RWPE2 (cell line): ENCODE measurements at regions not wholly inside any gene's neighbourhood (a gene's known extent, or its start where the extent isn't known, plus 50 kb on each side); places are given as distances from the start of the nearest gene placed in this dataset.

ENCODE experiments used
- ATAC-seq: fragments of 200-7000 bp; cut with Tn5 transposase; 3 replicates; pipeline ENCODE4 v1.9.1; 2021; ENCODE audit warnings: low read depth
- DNase-seq: peaks from one replicate; pipeline ENCODE4 v3.0.0-alpha.2; 2020; ENCODE audit warnings: low spot score
- H3K27ac ChIP-seq: fragments of 450-650 bp; 2 replicates; pipeline ENCODE4 v1.5.1; 2017; ENCODE audit warnings: mild to moderate bottlenecking; ENCODE audit not compliant: poor library complexity, severe bottlenecking
- H3K27me3 ChIP-seq: fragments of 250-450 bp; sonication (Bioruptor Pico); 2 replicates; pipeline ENCODE4 v1.5.1; 2021; ENCODE audit warnings: mild to moderate bottlenecking, moderate library complexity; ENCODE audit not compliant: insufficient read depth, poor library complexity, severe bottlenecking
- H3K36me3 ChIP-seq: fragments of 250-450 bp; sonication (Bioruptor Pico); 2 replicates; pipeline ENCODE4 v1.5.1; 2020; ENCODE audit warnings: low read depth, mild to moderate bottlenecking, moderate library complexity
- H3K4me1 ChIP-seq: fragments of 250-450 bp; sonication (Bioruptor Pico); 2 replicates; pipeline ENCODE4 v1.5.1; 2021; ENCODE audit warnings: mild to moderate bottlenecking, moderate library complexity; ENCODE audit not compliant: insufficient read depth, poor library complexity, severe bottlenecking
- H3K4me3 ChIP-seq: fragments of 250-450 bp; sonication (Bioruptor Pico); 2 replicates; pipeline ENCODE4 v1.5.1; 2021; ENCODE audit warnings: mild to moderate bottlenecking, moderate library complexity; ENCODE audit not compliant: severe bottlenecking
- H3K9me3 ChIP-seq: fragments of 250-450 bp; sonication (Bioruptor Pico); 2 replicates; pipeline ENCODE4 v1.5.1; 2021; ENCODE audit warnings: mild to moderate bottlenecking, moderate library complexity; ENCODE audit not compliant: severe bottlenecking
- TF ChIP-seq, protein P1 (sequence below): fragments of 450-650 bp; IDR thresholded peaks from one replicate; pipeline ENCODE4 v1.5.1; 2017; ENCODE audit warnings: mild to moderate bottlenecking, moderate library complexity; ENCODE audit not compliant: poor library complexity, severe bottlenecking

DNA sequence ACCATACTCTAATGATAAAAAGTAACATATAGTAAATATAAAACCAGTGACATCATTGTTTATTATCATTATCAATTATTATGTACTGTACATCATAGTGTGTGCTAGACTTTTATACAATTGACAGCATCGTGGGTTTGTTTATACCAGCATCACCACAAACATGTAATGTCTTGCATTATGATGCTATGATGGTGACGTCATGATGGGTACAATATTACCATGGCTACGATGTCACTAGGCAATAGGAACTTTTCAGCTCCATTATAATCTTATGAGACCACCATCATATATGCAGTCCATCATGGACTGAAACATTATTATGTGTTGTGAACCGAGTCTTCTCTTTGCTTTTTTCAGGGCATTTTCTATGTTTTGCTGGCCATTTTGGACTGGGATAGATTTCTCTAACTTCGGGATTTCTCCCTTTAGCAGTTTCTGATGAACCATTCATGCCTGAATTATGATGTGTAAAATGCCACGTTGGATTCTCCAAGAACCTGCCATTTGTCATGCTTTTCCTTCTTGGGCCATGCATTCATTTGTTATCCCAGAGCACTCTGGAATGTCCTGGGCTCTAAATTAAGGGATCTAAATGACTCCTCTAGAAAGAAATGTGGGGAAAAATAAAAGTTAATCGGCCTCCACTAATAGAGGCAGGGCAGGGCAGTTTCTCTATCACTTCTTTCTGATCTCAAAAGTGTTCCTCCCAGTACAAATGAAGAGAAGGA lies 325.6 kb upstream of the TNP1 start:
- DNase-seq, result no peak
- TF ChIP-seq, protein P1, sequence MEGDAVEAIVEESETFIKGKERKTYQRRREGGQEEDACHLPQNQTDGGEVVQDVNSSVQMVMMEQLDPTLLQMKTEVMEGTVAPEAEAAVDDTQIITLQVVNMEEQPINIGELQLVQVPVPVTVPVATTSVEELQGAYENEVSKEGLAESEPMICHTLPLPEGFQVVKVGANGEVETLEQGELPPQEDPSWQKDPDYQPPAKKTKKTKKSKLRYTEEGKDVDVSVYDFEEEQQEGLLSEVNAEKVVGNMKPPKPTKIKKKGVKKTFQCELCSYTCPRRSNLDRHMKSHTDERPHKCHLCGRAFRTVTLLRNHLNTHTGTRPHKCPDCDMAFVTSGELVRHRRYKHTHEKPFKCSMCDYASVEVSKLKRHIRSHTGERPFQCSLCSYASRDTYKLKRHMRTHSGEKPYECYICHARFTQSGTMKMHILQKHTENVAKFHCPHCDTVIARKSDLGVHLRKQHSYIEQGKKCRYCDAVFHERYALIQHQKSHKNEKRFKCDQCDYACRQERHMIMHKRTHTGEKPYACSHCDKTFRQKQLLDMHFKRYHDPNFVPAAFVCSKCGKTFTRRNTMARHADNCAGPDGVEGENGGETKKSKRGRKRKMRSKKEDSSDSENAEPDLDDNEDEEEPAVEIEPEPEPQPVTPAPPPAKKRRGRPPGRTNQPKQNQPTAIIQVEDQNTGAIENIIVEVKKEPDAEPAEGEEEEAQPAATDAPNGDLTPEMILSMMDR, result no peak
- ATAC-seq, result no peak
- no peaks in the 10 kb centered on the region for H3K27me3 ChIP-seq
- no peak overlapping the region for H3K4me3 ChIP-seq
- no peak overlapping the region for H3K27ac ChIP-seq
- no peaks in the 10 kb centered on the region for H3K36me3 ChIP-seq
- H3K4me1 ChIP-seq, result no peaks in the 10 kb centered on the region
- H3K9me3 ChIP-seq, result no peaks in the 10 kb centered on the region

GRCh38 chr2:217184242-217184641 lies 324.4 kb upstream of the TNP1 start:
- H3K4me3 ChIP-seq, result no peak overlapping the region
- H3K4me1 ChIP-seq, result no peaks in the 10 kb centered on the region
- TF ChIP-seq, protein P1, result no peak
- no peaks in the 10 kb centered on the region for H3K36me3 ChIP-seq
- DNase-seq, result no peak
- H3K27ac ChIP-seq, result no peak overlapping the region
- no peaks in the 10 kb centered on the region for H3K27me3 ChIP-seq
- H3K9me3 ChIP-seq, result no peaks in the 10 kb centered on the region
- ATAC-seq, result no peak

GRCh38 chr2:217183471-217183870 lies 323.6 kb upstream of the TNP1 start:
- H3K4me3 ChIP-seq, result no peak overlapping the region
- DNase-seq (no peak), ATAC-seq (no peak)
- no peak overlapping the region for H3K27ac ChIP-seq
- no peaks in the 10 kb centered on the region for H3K4me1 ChIP-seq
- no peaks in the 10 kb centered on the region for H3K9me3 ChIP-seq
- TF ChIP-seq, protein P1, result no peak
- H3K27me3 ChIP-seq, result no peaks in the 10 kb centered on the region
- H3K36me3 ChIP-seq, result no peaks in the 10 kb centered on the region

DNA sequence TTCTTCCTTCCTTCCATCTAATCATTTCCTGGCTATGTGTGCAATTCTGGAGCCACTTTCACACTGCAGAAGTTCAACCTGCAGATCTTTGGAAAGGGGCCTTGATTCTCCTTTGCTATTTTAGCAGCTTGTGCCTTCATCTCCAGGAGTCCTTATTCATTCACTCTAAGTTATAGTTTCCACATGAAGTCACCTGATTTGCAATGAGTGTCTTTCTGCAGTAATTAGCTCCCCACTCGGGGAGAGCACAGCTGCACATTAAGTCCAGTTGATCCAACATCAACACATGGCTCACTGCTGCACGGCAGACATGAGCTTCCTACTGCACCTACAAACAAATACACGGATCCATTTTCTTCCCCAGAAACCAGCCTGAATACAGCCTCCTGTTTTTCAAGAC lies 323.1 kb upstream of the TNP1 start:
- Histone ChIP-seq H3K4me3 (no peak overlapping the region), H3K27ac (no peak overlapping the region), H3K4me1 (no peaks in the 10 kb centered on the region), H3K27me3 (no peaks in the 10 kb centered on the region), H3K36me3 (no peaks in the 10 kb centered on the region), H3K9me3 (no peaks in the 10 kb centered on the region)
- TF ChIP-seq, protein P1, result no peak
- DNase-seq, result no peak
- ATAC-seq, result no peak

- DNase-seq, result no peak
- H3K36me3 ChIP-seq, result no peaks in the 10 kb centered on the region
- no peaks in the 10 kb centered on the region for H3K9me3 ChIP-seq
- ATAC-seq, result no peak
- no peak overlapping the region for H3K4me3 ChIP-seq
- no peak overlapping the region for H3K27ac ChIP-seq
- TF ChIP-seq, protein P1, result no peak
- no peaks in the 10 kb centered on the region for H3K4me1 ChIP-seq
- no peaks in the 10 kb centered on the region for H3K27me3 ChIP-seq
These were observed 321.6 kb upstream of the TNP1 start for GRCh38 chr2:217181512-217181911.
